Sciatic nerve (tissue), 2 donors: ENCODE measurements at regions not wholly inside any gene's neighbourhood (a gene's known extent, or its start where the extent isn't known, plus 50 kb on each side); places are given as distances from the start of the nearest gene placed in this dataset.
A peak's percentile ranks its signal among the peaks of the same experiment; 100 is the strongest.

Source experiments
- ATAC-seq: fragments of 200-7000 bp; cut with Tn5 transposase; one replicate; pipeline ENCODE4 v1.9.1; 2020; ENCODE audit warnings: mild to moderate bottlenecking, moderate library complexity
- DNase-seq: peaks from one replicate; pipeline ENCODE4 v3.0.0-alpha.2; 2020; ENCODE audit warnings: low spot score
- intact Hi-C: fragments of 100-400 bp; cut with DNase I; formaldehyde crosslinking; loops from one replicate; pipeline ENCODE4 v1.14.2; 2022
- donor health status: DM: no; HTN: no; CAD: no.
- donor health status: DM: no; HTN: no; CAD: no.

- ATAC-seq (no peak), DNase-seq (no peak)
- intact Hi-C loops: no loop called here
Observed at GRCh38 chr20:48302844-48303542, 517.7 kb upstream of the SULF2 start.

- no peak for ATAC-seq
- intact Hi-C loops: no loop called here
- DNase-seq: no peak
Observed at GRCh38 chr20:48302149-48302548, 516.9 kb upstream of the SULF2 start.

- no peak for DNase-seq
- intact Hi-C loops: no loop called here
- ATAC-seq: no peak
Observed at GRCh38 chr20:48301189-48301588, 515.9 kb upstream of the SULF2 start.

GRCh38 chr20:48300529-48300928, 515.2 kb upstream of the SULF2 start:
- ATAC-seq (no peak), DNase-seq (no peak)
- intact Hi-C loops: no loop called here

GRCh38 chr20:48298851-48299484, 513.7 kb upstream of the SULF2 start:
- DNase-seq: no peak
- no peak for ATAC-seq
- intact Hi-C loops: no loop called here

- intact Hi-C loops: no loop called here
- DNase-seq (no peak), ATAC-seq (no peak)
Observed at GRCh38 chr20:48298433-48298832, 513.2 kb upstream of the SULF2 start.

GRCh38 chr20:48295966-48296421, 510.7 kb upstream of the SULF2 start:
- no peak for DNase-seq
- ATAC-seq: peak; percentile 33
- intact Hi-C loops: no loop called here

- DNase-seq: no peak
- peak; percentile 91 for ATAC-seq
- intact Hi-C loops: no loop called here
Observed at GRCh38 chr20:48295445-48295903, 510.2 kb upstream of the SULF2 start.

- ATAC-seq (no peak), DNase-seq (no peak)
- intact Hi-C loops: no loop called here
Observed at GRCh38 chr20:48294942-48295341, 509.7 kb upstream of the SULF2 start.

GRCh38 chr20:48294196-48294595, 508.9 kb upstream of the SULF2 start:
- no peak for DNase-seq
- intact Hi-C loops: no loop called here
- no peak for ATAC-seq

- ATAC-seq (no peak), DNase-seq (no peak)
- intact Hi-C loops: no loop called here
Observed at GRCh38 chr20:48293671-48294070, 508.4 kb upstream of the SULF2 start.

GRCh38 chr20:48292806-48293205, 507.5 kb upstream of the SULF2 start:
- DNase-seq (no peak), ATAC-seq (no peak)
- intact Hi-C loops: no loop called here

- intact Hi-C loops: no loop called here
- ATAC-seq (no peak), DNase-seq (no peak)
Observed at GRCh38 chr20:48291896-48292295, 506.6 kb upstream of the SULF2 start.

GRCh38 chr20:48288930-48289507, 503.7 kb upstream of the SULF2 start:
- ATAC-seq (no peak), DNase-seq (no peak)
- intact Hi-C loops: no loop called here

GRCh38 chr20:48287552-48288170, 502.4 kb upstream of the SULF2 start:
- ATAC-seq (no peak), DNase-seq (no peak)
- intact Hi-C loops: no loop called here

GRCh38 chr20:48287021-48287494, 501.8 kb upstream of the SULF2 start:
- intact Hi-C loops: no loop called here
- no peak for DNase-seq

GRCh38 chr20:48286601-48287000, 501.3 kb upstream of the SULF2 start:
- no peak for ATAC-seq
- intact Hi-C loops: no loop called here
- no peak for DNase-seq

More at GRCh38 chr20:48287021-48287494, 501.8 kb upstream of the SULF2 start:
- peak; percentile 81 for ATAC-seq

GRCh38 chr20:48285656-48286055, 500.4 kb upstream of the SULF2 start:
- intact Hi-C loops: no loop called here
- DNase-seq: no peak
- ATAC-seq: no peak

GRCh38 chr20:48284837-48285236, 499.6 kb upstream of the SULF2 start:
- intact Hi-C loops: no loop called here
- DNase-seq (no peak), ATAC-seq (no peak)

GRCh38 chr20:48284315-48284714, 499.0 kb upstream of the SULF2 start:
- intact Hi-C loops: no loop called here
- ATAC-seq (no peak), DNase-seq (no peak)
